Fibroblast of lung (primary cell): ENCODE measurements at regions not wholly inside any gene's neighbourhood (a gene's known extent, or its start where the extent isn't known, plus 50 kb on each side); places are given as distances from the start of the nearest gene placed in this dataset.

Experiments
- DNase-seq, 2 donors: peaks; one replicate each; pipeline versions ENCODE4 v3.0.0 to v3.0.0-alpha.2; 2010; ENCODE audit warnings: low read depth in 2 of 2
- H2AFZ ChIP-seq: 2 replicates; pipeline ENCODE4 v1.5.1; 2012; ENCODE audit warnings: low read length, control low read depth, inconsistent platforms
- H3K27ac ChIP-seq: 2 replicates; pipeline ENCODE4 v1.5.1; 2011; ENCODE audit warnings: low read length, control low read depth; ENCODE audit not compliant: insufficient read depth
- H3K27me3 ChIP-seq: 2 replicates; pipeline ENCODE4 v1.5.1; 2011; ENCODE audit warnings: mild to moderate bottlenecking, low read length; ENCODE audit not compliant: control insufficient read depth, insufficient read depth
- H3K36me3 ChIP-seq: 2 replicates; pipeline ENCODE4 v1.5.1; 2011; ENCODE audit warnings: low read length; ENCODE audit not compliant: control insufficient read depth, insufficient read depth
- H3K4me1 ChIP-seq: 2 replicates; pipeline ENCODE4 v1.5.1; 2011; ENCODE audit warnings: low read length; ENCODE audit not compliant: control insufficient read depth, insufficient read depth; ENCODE audit errors: extremely low read depth
- H3K4me2 ChIP-seq: 2 replicates; pipeline ENCODE4 v1.5.1; 2011; ENCODE audit warnings: low read length, control low read depth; ENCODE audit not compliant: insufficient read depth; ENCODE audit errors: extremely low read depth
- H3K4me3 ChIP-seq, 4 experiments: fragments of 200-600 bp in 1 of 4; sonication (generic) in 1 of 4; replicated peaks in 1 of 4; 2 replicates each; pipeline ENCODE4 v1.5.1; 2011 to 2016; ENCODE audit warnings: low read length in 4 of 4, low read depth in 3 of 4, mild to moderate bottlenecking in 3 of 4, control low read depth in 2 of 4, inconsistent platforms in 1 of 4, mixed read lengths in 1 of 4; ENCODE audit not compliant: insufficient read depth in 1 of 4; ENCODE audit errors: control extremely low read depth in 1 of 4
- H3K79me2 ChIP-seq: 2 replicates; pipeline ENCODE4 v1.5.1; 2012; ENCODE audit warnings: mild to moderate bottlenecking, low read length, inconsistent platforms; ENCODE audit not compliant: control insufficient read depth, insufficient read depth
- H3K9ac ChIP-seq: 2 replicates; pipeline ENCODE4 v1.5.1; 2011; ENCODE audit warnings: mild to moderate bottlenecking, low read length, control low read depth; ENCODE audit not compliant: insufficient read depth
- H3K9me3 ChIP-seq: 2 replicates; pipeline ENCODE4 v1.5.1; 2012; ENCODE audit warnings: low read depth, low read length; ENCODE audit not compliant: control insufficient read depth, insufficient read depth
- H4K20me1 ChIP-seq: 2 replicates; pipeline ENCODE4 v1.5.1; 2011; ENCODE audit warnings: low read length; ENCODE audit not compliant: control insufficient read depth, insufficient read depth; ENCODE audit errors: extremely low read depth
- CTCF ChIP-seq, 2 donors: IDR thresholded peaks in 1 of 2; conservative IDR thresholded peaks in 1 of 2; 1 replicate in 1 of 2; 2 replicates in 1 of 2; pipeline ENCODE4 v1.5.1; 2011 to 2012; ENCODE audit warnings: low read length in 2 of 2, control low read depth in 1 of 2, inconsistent platforms in 1 of 2, low read depth in 1 of 2, mild to moderate bottlenecking in 1 of 2
- EZH2 ChIP-seq: IDR thresholded peaks from 2 replicates; pipeline ENCODE4 v1.5.1; 2012; ENCODE audit warnings: low read length, control low read depth, mild to moderate bottlenecking; ENCODE audit errors: missing control alignments

- no peaks in the 10 kb centered on the region for H3K27me3 ChIP-seq
- no peak overlapping the region for H3K9ac ChIP-seq
- H3K4me1 ChIP-seq: no peaks in the 10 kb centered on the region
- H4K20me1 ChIP-seq: no peaks in the 10 kb centered on the region
- H2AFZ ChIP-seq: no peak overlapping the region
- H3K27ac ChIP-seq: no peak overlapping the region
- no peaks in the 10 kb centered on the region for H3K79me2 ChIP-seq
- no peak overlapping the region for H3K4me3 ChIP-seq
- TF ChIP-seq EZH2 (no peak), CTCF (conservative IDR thresholded peaks at IDR 0.05 in 1 of 2, IDR thresholded peaks at IDR 0.05 in 1 of 2; ENCODE audit: low read depth in 1 of 2, low read length in 2 of 2) (no peak)
- no peak for DNase-seq
- H3K4me2 ChIP-seq: no peak overlapping the region
- H3K9me3 ChIP-seq: no peaks in the 10 kb centered on the region
- H3K36me3 ChIP-seq: no peaks in the 10 kb centered on the region
Observed at GRCh38 chr5:7068156-7068555, 327.8 kb upstream of the ADCY2 start.

- H3K79me2 ChIP-seq: no peaks in the 10 kb centered on the region
Observed at GRCh38 chr5:7068899-7069298, 327.0 kb upstream of the ADCY2 start.

GRCh38 chr5:7072188-7072587 lies 323.8 kb upstream of the ADCY2 start:
- no peak for TF ChIP-seq EZH2
- no peak for TF ChIP-seq CTCF (conservative IDR thresholded peaks at IDR 0.05 in 1 of 2, IDR thresholded peaks at IDR 0.05 in 1 of 2; ENCODE audit: low read depth in 1 of 2, low read length in 2 of 2)
- Histone ChIP-seq H3K36me3 (no peaks in the 10 kb centered on the region), H3K27ac (no peak overlapping the region), H3K4me1 (no peaks in the 10 kb centered on the region), H3K4me3 (no peak overlapping the region), H3K79me2 (no peaks in the 10 kb centered on the region), H2AFZ (no peak overlapping the region), H4K20me1 (no peaks in the 10 kb centered on the region), H3K9me3 (no peaks in the 10 kb centered on the region), H3K4me2 (no peak overlapping the region), H3K27me3 (no peaks in the 10 kb centered on the region), H3K9ac (no peak overlapping the region)
- DNase-seq: no peak

More at GRCh38 chr5:7068899-7069298, 327.0 kb upstream of the ADCY2 start:
- Histone ChIP-seq H4K20me1 (no peaks in the 10 kb centered on the region), H3K4me1 (no peaks in the 10 kb centered on the region), H3K27me3 (no peaks in the 10 kb centered on the region), H3K4me2 (no peak overlapping the region), H2AFZ (no peak overlapping the region), H3K9ac (no peak overlapping the region), H3K9me3 (no peaks in the 10 kb centered on the region), H3K36me3 (no peaks in the 10 kb centered on the region), H3K27ac (no peak overlapping the region), H3K4me3 (no peak overlapping the region)
- TF ChIP-seq EZH2 (no peak), CTCF (conservative IDR thresholded peaks at IDR 0.05 in 1 of 2, IDR thresholded peaks at IDR 0.05 in 1 of 2; ENCODE audit: low read depth in 1 of 2, low read length in 2 of 2) (no peak)
- no peak for DNase-seq
